ENCODE measurements at regions not wholly inside any gene's neighbourhood (a gene's known extent, or its start where the extent isn't known, plus 50 kb on each side); places are given as distances from the start of the nearest gene placed in this dataset.

DNA sequence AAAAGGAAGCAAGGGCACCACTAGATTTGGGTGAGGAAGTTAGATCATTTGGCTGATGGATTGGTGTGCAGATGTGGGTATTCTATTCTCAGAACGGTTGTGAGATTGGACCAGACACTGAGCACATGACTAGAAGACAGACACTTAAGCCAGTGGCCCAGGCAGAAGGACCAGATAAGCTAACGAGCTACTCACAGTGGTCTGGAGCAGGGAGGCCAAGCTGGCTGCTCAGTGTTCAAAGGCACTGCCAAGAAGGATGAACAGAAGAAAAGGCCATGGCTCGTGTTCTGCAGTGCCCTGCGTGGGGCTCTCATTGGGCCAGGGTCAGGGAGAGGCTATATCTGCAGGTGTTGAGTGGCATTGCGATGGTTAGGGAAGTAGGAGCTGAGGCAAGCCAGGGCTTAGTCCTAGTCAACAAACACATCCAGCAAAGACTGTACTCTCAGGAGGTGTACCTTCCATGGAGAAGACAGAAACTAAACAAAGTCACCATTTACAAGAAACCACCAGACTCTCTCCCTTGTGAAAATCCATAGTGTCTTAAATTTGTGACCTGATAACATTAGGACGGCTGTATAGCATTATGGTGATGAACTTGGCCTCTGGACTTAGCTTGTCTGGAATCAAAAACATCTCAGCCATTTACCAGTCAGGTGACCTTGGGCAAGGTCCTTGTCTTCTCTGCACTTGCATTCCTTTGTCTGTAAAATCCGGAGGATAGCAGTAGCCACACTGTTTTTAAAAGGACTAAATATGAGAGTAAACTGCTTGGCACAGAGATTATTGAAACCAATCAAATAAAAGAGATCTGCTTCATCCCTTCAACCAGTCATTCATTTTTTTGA lies 274.5 kb downstream of the SIPA1L2 start:
- H3K79me2 ChIP-seq (ENCODE audit: control insufficient read depth, insufficient read depth, low read length) = no peaks in the 10 kb centered on the region
- H3K4me1 ChIP-seq (ENCODE audit: control insufficient read depth, extremely low read depth, insufficient read depth, low read length) = no peaks in the 10 kb centered on the region
- no peak overlapping the region for H3K9ac ChIP-seq (replicated peaks; ENCODE audit: extremely low read depth, insufficient read depth, low read length)
- FAIRE-seq (no peak), DNase-seq (ENCODE audit: low read depth, low spot score) (no peak)
- ChIA-PET CTCF (interaction anchor here (1.4 kb wide), 1 partner anchor 12 kb away, joined by 3 read pairs; no protein-coding TSS in a partner anchor), POLR2A (no interaction called here)
- intact Hi-C loops (cut with micrococcal nuclease) (no loop called here), dilution Hi-C loops (cut with MboI; ENCODE audit: extremely low pct_ligation_motif_present, low sequenced_read_pairs) (no loop called here)
- no peak overlapping the region for H3K27ac ChIP-seq (ENCODE audit: insufficient read depth, low read depth, low read length)
- no peak overlapping the region for H3K4me3 ChIP-seq (replicated peaks in 1 of 3; ENCODE audit: insufficient read depth in 1 of 3, low read depth in 1 of 3, low read length in 3 of 3)
- no peaks in the 10 kb centered on the region for H3K9me1 ChIP-seq (replicated peaks; ENCODE audit: control insufficient read depth, extremely low read depth, insufficient read depth, low read length)
- no peak overlapping the region for H2AFZ ChIP-seq (ENCODE audit: low read depth, low read length)
- H4K20me1 ChIP-seq (replicated peaks; ENCODE audit: control insufficient read depth, extremely low read depth, insufficient read depth, low read length) = no peaks in the 10 kb centered on the region
- H3K27me3 ChIP-seq (ENCODE audit: control insufficient read depth in 2 of 2, insufficient read depth in 2 of 2, low read length in 2 of 2) = no peaks in the 10 kb centered on the region
- H3K4me2 ChIP-seq (ENCODE audit: insufficient read depth, low read length) = no peak overlapping the region
- no peaks in the 10 kb centered on the region for H3K9me3 ChIP-seq (replicated peaks; ENCODE audit: control insufficient read depth, insufficient read depth, low read length)
- BruUV-seq (replicated peaks) = no TSS peak
- H3K36me3 ChIP-seq (ENCODE audit: control insufficient read depth in 2 of 2, extremely low read depth in 1 of 2, insufficient read depth in 2 of 2, low read length in 2 of 2) = no peaks in the 10 kb centered on the region
- TF ChIP-seq, protein P1, sequence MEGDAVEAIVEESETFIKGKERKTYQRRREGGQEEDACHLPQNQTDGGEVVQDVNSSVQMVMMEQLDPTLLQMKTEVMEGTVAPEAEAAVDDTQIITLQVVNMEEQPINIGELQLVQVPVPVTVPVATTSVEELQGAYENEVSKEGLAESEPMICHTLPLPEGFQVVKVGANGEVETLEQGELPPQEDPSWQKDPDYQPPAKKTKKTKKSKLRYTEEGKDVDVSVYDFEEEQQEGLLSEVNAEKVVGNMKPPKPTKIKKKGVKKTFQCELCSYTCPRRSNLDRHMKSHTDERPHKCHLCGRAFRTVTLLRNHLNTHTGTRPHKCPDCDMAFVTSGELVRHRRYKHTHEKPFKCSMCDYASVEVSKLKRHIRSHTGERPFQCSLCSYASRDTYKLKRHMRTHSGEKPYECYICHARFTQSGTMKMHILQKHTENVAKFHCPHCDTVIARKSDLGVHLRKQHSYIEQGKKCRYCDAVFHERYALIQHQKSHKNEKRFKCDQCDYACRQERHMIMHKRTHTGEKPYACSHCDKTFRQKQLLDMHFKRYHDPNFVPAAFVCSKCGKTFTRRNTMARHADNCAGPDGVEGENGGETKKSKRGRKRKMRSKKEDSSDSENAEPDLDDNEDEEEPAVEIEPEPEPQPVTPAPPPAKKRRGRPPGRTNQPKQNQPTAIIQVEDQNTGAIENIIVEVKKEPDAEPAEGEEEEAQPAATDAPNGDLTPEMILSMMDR (IDR thresholded peaks at IDR 0.05; ENCODE audit: extremely low read depth in 1 of 2, insufficient read depth in 1 of 2, low read depth in 1 of 2, low read length in 2 of 2) = no peak
- TF ChIP-seq JUN (IDR thresholded peaks at IDR 0.05; ENCODE audit: borderline replicate concordance, insufficient read depth, insufficient read length, low read depth) = no peak
- TF ChIP-seq POLR2AphosphoS5 (IDR thresholded peaks at IDR 0.05; ENCODE audit: insufficient read depth, low read depth, low read length) = no peak
- TF ChIP-seq EZH2 (IDR thresholded peaks at IDR 0.05; ENCODE audit: borderline replicate concordance, low read depth, low read length, severe bottlenecking) = no peak
- TF ChIP-seq MYC (IDR thresholded peaks at IDR 0.05; ENCODE audit: low read depth, low read length) = no peak
- TF ChIP-seq, protein P2, sequence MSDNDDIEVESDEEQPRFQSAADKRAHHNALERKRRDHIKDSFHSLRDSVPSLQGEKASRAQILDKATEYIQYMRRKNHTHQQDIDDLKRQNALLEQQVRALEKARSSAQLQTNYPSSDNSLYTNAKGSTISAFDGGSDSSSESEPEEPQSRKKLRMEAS (IDR thresholded peaks at IDR 0.05; ENCODE audit: insufficient read depth, insufficient read length) = no peak
- TF ChIP-seq POLR2A (IDR thresholded peaks at IDR 0.05; ENCODE audit: low read depth, low read length) = no peak
- TF ChIP-seq FOS (IDR thresholded peaks at IDR 0.05; ENCODE audit: borderline replicate concordance, insufficient read depth, low read length) = no peak
- no peak for TF ChIP-seq GATA2 (IDR thresholded peaks at IDR 0.05; ENCODE audit: insufficient read depth, insufficient read length, low read depth, low read length)

All from endothelial cell of umbilical vein (primary cell).